Stimulated activated CD4-positive, alpha-beta T cell treated with anti-CD3 and anti-CD28 coated beads, Interleukin-2, amount 100 ng/mL, for 24 hours (primary cell): ENCODE measurements at regions not wholly inside any gene's neighbourhood (a gene's known extent, or its start where the extent isn't known, plus 50 kb on each side); places are given as distances from the start of the nearest gene placed in this dataset.
"Not testable (repeated sequence)": the region's sequence is repeated elsewhere in the genome, so short reads cannot be mapped to it uniquely, and the experiment has no call there.

Experiments
- DNase-seq, 2 donors: peaks; one replicate each; pipeline ENCODE4 v3.0.0-alpha.2; 2020

DNA sequence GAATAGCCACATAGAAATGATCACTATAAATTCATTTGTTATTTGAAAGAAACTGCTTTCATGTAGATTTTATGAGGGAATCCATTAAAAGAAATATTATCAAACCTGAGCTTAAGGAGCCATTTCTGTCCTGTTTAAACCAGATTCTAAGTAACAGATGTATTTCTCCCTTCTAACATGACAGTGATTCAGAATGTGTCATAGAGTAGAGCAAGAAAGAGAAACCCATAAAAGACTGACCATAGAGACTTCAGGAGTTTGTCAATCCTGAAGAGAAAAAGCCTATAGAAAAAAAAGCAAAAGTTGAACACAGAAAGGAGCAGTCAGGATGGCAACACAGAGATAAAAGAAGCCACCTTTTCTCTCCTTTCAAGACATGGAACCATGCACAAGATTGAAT is 390.6 kb downstream of the PRIM2 start:
- DNase-seq = not testable (repeated sequence)

DNA sequence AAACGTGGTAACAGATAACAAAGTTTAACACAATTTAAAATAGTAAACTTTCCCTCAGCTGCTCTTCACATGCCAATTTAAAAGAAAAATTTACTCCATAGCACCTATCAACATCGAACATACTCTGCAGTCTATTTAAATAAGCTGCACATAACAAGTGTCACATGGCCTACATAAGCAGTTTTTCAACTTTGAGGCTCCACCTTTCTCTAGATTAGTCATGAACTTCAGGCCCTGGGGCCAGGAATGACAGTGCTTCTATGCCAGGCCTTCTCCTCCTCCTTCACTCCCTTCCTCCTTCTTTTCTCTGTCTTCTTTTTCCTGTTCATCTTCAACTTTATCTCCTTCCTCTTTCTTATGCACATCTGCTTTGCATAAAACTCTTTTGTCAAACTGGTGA is 405.1 kb downstream of the PRIM2 start:
- DNase-seq = not testable (repeated sequence)

DNA sequence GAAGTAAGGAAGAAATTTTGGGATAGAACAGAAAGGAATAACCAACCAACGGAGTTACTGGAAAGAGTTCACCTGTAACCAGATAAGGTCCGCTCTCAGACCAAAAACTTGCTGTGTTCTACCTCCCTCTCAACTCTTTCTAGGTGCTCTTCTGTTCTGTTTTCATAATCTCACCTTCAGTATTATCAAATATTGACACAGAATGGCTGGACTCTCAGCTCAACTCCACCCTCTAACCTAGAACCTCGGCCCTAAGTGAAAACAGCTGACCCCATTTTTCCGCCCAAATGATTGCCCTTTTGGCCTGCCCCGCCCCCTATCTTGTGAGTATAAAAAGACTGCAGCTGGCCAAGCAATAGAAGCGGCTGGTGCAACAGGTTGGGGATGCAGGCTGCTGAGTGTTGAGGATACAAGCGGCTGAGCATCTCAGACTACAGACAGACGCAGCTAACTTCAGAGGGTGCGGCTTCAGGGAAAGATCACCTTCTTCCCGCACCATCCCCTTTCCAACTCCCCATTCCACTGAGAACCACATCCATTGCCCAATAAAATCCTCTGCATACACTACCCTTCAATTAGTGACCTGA is 406.5 kb downstream of the PRIM2 start:
- not testable (repeated sequence) for DNase-seq

DNA sequence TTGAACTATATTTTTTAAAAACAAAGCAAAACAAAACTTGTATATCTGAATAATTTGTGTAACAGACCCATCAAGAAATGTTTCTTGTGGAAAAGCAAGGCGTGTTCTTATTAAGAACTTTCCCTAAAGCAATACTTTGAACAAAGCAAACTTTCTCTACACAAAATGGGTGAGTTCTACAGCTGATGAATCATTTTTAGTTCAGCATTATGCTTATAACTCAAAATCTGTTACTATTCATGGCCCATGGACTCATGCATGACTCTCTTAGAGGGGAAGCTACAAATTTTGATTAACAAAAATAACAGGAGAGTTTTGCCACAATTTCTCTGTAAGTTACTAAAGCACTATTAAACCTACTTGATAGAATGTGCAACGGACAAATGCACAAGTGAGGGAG is 412.0 kb downstream of the PRIM2 start:
- DNase-seq = not testable (repeated sequence)

DNA sequence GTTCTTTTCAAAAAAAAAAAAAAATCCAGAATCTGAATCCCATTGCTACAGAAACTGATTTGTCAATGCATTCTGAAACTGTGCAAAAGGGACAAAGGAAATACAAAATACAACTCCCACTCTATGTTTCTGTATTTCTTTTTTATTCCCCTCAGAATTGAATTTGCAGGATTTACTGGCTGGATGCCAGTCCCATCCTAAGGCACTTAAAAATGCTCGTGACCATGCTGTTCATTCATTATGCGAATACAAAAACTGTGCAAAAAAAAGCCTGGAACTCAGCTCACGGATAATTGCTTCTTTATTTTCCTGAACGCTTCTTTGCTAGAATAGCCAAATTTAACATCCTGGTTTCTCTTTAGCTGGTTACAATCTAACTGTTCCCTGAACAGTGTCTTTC is 413.3 kb downstream of the PRIM2 start:
- not testable (repeated sequence) for DNase-seq

DNA sequence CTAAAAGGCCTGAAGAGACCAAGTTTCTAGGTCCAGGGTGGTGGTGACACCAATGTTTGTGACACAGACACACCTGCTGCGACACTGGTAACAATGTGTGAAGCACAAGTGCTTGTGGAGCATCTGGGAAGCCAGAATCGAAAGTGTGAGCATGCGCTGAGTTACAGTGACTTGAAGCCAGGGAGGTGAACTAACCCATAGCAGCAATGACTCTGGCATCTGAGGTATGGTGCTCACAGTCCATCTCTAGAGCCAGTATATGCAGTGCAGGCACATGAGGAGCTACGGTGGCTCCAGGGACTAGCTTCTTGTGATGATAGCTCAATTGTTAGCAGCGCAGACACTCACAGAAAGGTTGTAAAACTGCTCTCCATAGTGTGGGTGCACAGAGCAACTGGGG is 430.3 kb downstream of the PRIM2 start:
- DNase-seq = not testable (repeated sequence)

DNA sequence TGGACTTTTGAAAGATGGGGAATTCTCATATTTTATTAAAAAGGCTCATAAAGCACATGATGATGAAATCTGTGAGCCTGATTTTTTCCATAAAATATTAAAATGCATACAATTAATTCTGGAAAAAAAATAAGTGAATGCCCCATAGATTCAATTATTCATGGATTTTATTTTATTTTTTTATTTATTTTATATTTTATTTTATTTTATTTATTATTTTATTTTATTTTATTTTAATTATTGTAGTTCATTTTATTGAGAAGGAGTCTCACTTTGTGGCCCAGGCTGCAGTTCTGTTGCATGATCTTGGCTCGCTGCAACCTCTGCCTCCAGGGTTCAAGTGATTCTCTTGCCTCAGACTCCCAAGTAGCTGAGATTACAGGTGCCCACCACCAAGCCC is 442.4 kb downstream of the PRIM2 start:
- not testable (repeated sequence) for DNase-seq

DNA sequence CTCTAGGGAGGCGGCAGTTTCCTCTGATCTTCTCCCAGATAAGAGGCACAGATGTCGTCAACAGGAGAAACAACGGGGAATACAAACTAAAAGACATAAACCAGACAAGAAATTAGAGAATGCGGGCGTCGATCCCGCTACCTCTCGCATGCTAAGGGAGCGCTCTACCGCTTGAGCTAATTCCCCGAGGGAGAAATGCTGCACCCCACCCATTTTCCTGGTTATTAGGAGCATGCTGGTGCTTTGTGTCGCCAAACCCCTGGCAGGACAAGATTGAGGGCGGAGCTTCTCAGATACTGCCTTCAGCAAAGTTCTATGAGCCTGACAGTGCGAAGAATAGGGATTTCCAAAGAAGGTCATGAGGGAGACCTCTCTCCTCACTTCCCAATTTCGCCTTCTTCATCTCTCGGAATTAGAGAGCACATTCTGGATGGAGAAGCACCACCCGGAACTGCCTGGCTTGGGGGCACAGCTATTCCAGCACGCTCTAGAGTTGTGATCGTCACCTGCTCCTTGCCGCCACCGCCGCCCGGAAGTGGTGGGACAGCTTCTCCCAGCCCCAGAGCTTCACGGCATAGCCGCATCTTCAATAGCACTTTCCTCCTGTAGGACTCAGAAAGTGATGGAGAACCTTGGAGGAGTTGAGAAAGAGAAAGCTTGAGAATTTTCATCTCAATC is 475.4 kb downstream of the PRIM2 start:
- DNase-seq = not testable (repeated sequence)

DNA sequence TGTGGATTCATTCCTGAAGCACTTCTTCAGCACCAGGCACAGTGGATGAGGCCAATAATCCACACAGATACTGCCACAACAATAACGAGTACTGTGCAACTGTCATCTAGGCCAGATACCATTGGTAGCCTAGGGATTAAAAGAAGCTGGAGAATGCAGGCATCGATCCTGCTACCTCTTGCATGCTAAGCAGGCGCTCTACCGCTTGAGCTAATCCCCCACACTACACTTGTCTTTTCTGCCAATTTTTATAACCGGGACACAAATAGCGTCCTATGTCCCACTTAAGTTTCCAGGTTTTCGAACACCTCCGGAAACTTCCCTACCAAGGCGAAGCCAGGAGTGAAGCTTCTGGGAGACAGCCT is 475.9 kb downstream of the PRIM2 start:
- DNase-seq = not testable (repeated sequence)

DNA sequence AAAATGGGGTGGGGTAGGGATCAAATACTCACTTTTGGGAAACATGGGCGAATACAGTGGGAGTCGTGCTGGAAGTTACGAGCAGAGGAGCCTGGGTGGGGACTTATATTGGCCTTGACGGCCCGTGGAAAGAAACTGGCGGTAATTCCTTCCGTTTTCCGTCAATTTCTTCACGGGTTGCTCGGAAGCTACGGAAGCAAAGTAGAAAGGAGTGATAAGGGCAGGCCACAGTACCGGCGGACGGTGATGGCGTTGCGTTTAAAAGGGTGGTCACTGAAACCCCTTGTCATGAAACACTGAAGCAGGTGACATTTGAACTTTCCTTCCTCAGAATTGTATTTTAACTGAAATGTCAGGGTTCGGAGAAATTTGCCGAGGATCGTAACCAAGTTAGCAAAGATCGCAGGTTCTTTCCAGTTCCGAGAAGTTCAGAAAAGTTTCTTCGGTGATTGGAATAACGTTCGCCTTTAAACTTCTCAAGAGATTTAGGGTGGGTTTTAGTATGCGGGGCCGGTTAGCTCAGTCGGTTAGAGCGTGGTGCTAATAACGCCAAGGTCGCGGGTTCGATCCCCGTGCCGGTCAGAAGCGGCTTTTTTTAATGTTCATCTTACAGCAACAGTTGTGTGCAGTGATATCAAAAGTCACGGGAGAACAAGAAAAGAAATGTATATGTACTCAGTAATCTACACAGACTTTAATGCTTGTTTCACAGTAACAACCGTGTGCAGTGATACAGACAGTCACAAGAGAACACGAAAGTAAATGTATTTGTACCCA is 482.5 kb downstream of the PRIM2 start:
- DNase-seq = peak in 1 of 2 donors; percentile 16

DNA sequence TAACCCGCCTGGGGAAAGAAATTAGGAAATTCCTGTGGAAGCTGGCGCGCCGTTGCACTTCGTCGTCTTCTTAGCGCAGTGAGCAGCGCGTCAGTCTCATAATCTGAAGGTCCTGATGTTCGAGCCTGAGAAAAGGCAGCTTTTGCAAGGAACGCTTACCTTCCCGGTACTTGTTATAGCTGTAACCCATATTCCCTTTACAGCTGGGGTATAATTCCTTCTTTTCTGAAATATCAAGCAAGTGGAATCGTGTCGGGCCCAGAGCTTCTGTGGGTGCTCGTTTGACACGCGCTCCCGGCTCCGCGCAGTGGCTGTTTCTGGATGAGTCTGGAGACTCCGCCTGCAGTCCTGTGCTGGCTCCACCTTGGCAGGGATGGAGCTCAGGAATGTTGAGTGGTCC is 491.2 kb downstream of the PRIM2 start:
- not testable (repeated sequence) for DNase-seq

DNA sequence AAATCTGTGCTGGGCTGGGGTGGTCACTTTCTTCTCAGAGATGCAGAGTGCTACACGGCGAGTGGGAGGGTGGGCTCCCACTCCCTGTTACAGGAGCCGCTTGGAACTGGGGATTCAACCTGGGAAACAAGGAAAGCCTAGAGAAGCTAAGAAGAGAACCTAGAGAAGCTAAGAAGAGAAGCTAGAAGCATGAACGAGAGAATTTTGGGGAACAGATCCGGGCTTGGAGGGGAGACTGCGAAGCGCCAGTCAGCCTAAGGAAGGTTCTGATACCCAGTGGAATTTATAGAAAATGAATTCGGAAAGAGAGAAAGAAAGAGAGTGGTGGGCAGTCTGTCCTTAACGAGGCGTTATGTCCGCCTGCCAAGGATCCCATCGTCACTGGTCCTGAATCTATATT is 492.0 kb downstream of the PRIM2 start:
- DNase-seq = not testable (repeated sequence)

DNA sequence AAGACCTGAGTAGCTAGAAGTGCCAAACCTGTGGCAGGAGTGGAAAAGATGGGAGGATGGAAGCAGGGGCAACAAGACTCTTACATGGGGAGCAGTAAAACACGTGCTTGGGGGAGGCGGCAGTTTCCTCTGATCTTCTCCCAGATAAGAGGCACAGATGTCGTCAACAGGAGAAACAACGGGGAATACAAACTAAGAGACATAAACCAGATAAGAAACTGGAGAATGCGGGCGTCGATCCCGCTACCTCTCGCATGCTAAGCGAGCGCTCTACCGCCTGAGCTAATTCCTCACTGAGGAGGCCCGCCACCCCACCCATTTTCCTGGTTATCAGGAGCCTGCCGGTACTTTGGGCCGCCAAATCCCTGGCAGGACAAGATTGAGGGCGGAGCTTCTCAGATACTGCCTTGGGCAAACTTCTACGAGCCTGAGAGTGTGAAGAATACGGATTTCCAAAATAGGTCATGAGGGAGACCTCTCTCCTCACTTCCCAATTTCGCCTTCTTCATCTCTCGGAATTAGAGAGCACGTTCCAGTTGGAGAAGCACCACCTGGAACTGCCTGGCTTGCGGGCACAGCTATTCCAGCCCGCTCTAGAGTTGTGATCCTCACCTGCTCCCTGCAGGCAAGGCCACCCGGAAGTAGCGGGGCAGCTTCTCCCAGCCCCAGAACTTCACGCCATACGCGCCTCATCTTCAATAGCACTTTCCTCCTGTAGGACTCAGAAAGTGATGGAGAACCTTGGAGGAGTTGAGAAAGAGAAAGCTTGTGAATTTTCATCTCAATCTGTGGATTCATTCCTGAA is 496.0 kb downstream of the PRIM2 start:
- DNase-seq = not testable (repeated sequence)

DNA sequence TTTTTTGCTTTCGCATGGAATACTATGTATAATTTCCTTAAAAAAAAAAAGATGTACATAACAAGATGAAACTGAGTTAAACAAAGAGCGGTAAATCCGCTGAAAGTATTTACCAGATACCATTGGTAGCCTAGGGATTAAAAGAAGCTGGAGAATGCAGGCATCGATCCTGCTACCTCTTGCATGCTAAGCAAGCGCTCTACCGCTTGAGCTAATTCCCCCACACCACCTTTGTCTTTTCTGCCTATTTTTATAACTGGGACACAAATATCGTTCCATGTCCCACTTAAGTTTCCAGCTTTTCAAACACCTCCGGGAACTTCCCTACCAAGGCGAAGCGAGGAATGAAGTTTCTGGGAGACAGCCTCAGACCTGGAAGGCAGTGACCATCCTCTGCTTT is 498.4 kb downstream of the PRIM2 start:
- not testable (repeated sequence) for DNase-seq

DNA sequence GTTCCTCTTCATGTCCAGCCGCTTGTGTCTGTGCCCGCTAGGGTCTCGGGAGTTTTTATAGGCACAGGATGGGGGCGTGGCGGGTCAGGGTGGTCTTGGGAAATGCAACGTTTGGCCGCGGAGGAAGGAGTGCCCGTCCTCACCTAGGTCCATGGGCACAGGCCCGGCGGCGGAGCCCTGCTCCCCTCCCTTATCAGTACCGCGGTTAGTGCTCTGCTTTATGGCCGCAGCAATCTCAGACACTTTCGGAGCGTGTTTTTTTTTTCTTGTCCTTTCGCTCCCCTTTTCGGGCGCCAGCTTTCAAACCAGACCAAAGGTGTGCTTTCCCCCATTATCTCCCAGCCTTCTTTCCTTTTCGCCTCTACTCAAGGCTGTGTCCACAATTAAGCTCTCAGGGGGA is 503.9 kb downstream of the PRIM2 start:
- not testable (repeated sequence) for DNase-seq

DNA sequence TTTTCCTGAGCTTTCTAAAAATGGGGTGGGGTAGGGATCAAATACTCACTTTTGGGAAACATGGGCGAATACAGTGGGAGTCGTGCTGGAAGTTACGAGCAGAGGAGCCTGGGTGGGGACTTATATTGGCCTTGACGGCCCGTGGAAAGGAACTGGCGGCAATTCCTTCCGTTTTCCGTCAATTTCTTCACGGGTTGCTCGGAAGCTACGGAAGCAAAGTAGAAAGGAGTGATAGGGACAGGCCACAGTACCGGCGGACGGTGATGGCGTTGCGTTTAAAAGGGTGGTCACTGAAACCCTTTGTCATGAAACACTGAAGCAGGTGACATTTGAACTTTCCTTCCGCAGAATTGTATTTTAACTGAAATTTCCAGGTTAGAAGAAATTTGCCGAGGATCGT is 505.0 kb downstream of the PRIM2 start:
- DNase-seq = not testable (repeated sequence)

DNA sequence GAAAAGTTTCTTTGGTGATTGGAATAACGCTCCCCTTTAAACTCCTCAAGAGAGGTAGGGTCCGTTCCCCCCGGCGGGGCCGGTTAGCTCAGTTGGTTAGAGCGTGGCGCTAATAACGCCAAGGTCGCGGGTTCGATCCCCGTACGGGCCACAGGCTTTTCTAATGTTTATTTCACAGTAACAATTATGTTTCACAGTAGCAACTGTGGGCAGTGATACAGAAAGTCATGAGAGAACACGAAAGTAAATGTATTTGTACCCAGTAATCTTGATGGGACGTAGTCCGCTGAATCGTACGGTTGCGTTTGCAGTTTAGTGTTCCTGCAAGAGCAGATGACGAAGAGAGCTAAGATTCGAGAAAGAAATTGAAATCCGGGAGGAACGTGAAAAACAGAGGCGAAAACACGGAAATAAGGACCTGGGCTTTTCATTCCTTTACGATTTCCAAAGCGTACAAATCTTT is 505.5 kb downstream of the PRIM2 start:
- DNase-seq = no peak

DNA sequence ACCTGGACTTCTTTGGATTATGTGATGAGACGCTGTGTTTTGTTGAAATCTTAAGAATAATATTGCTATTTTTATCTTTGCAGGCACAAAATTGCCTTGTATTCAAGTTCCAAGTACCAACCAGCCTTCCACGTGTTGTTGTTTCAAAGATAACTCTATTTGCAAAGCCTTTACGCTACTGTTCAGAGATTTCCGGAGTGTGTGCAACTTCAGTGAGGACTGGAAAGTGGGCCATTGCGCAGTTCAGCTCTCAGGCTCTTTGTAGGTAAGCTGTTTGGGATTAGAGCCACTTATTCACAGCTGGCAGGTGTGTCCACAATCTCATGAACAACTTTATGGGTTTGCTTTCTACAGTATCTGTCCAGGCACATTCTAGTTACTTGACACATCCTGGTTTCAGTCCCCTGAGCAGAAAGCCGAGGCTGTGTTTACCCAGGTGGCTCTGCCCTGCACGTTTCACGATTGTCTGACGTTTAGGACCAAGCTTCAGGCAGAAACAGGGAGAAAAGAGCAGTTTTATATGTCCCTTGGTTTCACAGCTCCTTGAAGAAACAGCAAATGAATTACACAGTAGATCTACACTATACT is 520.3 kb downstream of the PRIM2 start:
- DNase-seq = not testable (repeated sequence)

DNA sequence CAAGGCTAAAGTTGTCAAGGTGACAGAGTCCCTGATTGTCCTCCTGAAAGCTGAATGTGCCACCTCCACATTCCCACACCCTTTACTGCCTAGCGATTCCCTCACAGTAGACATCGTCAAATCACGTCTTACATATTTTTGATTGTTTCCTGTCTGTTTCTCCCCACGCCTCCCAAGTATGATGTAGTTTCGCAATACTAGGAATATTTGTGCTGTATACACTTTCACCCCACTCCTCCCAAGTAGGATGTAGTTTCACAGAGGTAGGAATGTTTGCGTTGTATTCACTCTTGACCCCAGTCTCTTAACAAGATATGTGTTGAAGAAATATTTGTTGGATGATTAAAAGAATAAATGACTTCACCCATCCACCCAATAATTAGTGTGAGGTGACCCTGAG is 524.1 kb downstream of the PRIM2 start:
- not testable (repeated sequence) for DNase-seq

DNA sequence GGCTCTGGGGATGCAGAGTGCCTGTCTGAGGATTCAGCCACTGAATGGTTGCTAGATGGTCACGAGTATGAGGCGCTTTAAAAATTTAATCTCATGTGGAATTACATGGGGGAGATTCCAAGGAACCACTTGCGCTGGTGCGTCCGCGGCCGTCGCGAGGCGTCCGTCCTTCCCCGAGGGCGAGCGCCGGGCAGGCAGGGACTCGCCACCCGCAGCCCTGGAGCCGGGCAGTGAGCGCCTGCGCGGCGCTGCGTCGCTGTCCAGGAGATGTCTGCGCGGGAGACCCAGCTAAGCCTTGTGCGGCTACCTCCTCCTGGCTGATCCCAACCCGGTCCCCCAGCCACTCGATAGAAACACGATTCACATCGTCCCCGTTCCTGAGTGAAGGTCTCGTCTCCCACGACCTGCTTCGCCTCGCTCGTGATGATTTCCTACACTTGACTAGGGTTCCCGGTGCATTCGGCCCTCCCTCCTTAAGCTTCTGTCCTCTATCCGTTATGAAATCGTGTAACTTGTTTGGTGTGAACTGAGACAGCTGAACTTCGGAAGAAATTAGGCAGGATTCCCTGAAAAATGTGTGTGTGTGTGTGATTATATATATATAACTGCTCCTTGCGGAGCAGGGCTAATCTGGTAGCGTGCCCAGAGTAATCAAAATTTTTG is 536.4 kb downstream of the PRIM2 start:
- DNase-seq = not testable (repeated sequence)

DNA sequence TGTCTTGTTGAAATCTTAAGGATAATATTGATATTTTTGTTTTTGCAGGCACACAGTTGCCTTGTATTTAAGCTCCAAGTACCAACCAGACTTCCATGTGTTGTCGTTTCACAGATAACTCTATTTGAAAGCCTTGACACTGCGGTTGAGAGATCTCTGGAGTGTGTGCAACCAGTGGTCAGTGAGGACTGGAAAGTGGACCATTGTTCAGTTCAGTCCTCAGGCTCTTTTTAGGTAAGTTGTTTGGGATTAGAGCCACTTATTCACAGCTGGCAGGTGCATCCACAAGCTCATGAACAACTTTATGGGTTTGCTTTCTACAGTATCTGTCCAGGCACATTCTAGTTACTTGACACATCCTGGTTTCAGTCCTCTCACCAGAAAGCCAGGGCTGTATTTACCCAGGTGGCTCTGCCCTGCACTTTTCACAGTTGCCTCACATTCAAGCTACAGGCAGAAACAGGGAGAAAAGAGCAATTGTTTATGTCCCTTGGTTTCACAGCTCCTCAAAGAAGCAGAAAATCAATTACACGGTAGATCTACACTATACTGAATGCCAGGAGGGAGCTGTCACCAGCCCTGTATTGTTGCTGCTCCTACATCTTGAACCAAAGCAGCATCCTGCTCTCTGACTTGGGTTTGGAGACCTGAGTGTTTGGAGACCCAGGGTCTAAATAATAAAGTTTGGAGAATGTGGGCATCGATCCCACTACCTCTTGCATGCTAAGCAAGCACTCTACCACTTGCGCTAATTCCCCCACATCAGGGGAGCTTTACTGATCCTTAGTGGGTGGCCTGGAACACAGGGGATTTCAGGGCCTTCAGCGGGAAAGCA is 543.3 kb downstream of the PRIM2 start:
- DNase-seq = not testable (repeated sequence)
